ENCODE measurements at regions not wholly inside any gene's neighbourhood (a gene's known extent, or its start where the extent isn't known, plus 50 kb on each side); places are given as distances from the start of the nearest gene placed in this dataset.
A peak's percentile ranks its signal among the peaks of the same experiment; 100 is the strongest.

- H3K27ac Mint-ChIP-seq (ENCODE audit: unreplicated experiment): peak overlapping the region; percentile 77
- Histone ChIP-seq H3K4me1 (ENCODE audit: insufficient read depth, low read length) (no peaks in the 10 kb centered on the region), H3K36me3 (ENCODE audit: insufficient read depth, low read length) (no peaks in the 10 kb centered on the region), H3K9ac (ENCODE audit: low read length) (no peak overlapping the region), H2AFZ (ENCODE audit: low read depth, low read length) (no peak overlapping the region), H3K4me2 (ENCODE audit: low read length) (peak overlapping the region; percentile 9), H4K20me1 (ENCODE audit: insufficient read depth, low read length) (no peaks in the 10 kb centered on the region), H3K27ac (ENCODE audit: low read depth, low read length) (no peak overlapping the region), H3K79me2 (ENCODE audit: insufficient read depth, low read length) (no peaks in the 10 kb centered on the region), H3K4me3 (ENCODE audit: insufficient read depth, low read depth, low read length) (no peak overlapping the region), H3K9me3 (ENCODE audit: insufficient read depth, low read depth, low read length) (no peaks in the 10 kb centered on the region), H3K27me3 (ENCODE audit: insufficient read depth, low read length) (no peaks in the 10 kb centered on the region)
- H3K4me3 Mint-ChIP-seq (ENCODE audit: unreplicated experiment): no peak overlapping the region
- TF ChIP-seq EZH2 (IDR thresholded peaks at IDR 0.05; ENCODE audit: insufficient read depth, low read length) (no peak), CTCF (IDR thresholded peaks at IDR 0.05; ENCODE audit: insufficient read depth, low read depth, low read length) (no peak)
- H3K27me3 Mint-ChIP-seq (ENCODE audit: low read depth, unreplicated experiment): peaks cover 6% of the 10 kb centered on the region
- H3K36me3 Mint-ChIP-seq (ENCODE audit: low read depth, unreplicated experiment): no peaks in the 10 kb centered on the region
- FAIRE-seq: peak; percentile 85
- DNase-seq (ENCODE audit: low read depth): peak; percentile 71
- H3K9me3 Mint-ChIP-seq (ENCODE audit: unreplicated experiment): no peaks in the 10 kb centered on the region
- peaks cover 23% of the 10 kb centered on the region for H3K4me1 Mint-ChIP-seq (ENCODE audit: low read depth, unreplicated experiment)
Observed at GRCh38 chr1:208431721-208432120, 187.5 kb upstream of the PLXNA2 start.

GRCh38 chr1:208432346-208432745 is 188.2 kb upstream of the PLXNA2 start:
- Mint-ChIP-seq H3K27ac (ENCODE audit: unreplicated experiment) (peak overlapping the region; percentile 77), H3K4me3 (ENCODE audit: unreplicated experiment) (no peak overlapping the region), H3K9me3 (ENCODE audit: unreplicated experiment) (no peaks in the 10 kb centered on the region), H3K27me3 (ENCODE audit: low read depth, unreplicated experiment) (peaks cover 6% of the 10 kb centered on the region), H3K4me1 (ENCODE audit: low read depth, unreplicated experiment) (peaks cover 23% of the 10 kb centered on the region), H3K36me3 (ENCODE audit: low read depth, unreplicated experiment) (no peaks in the 10 kb centered on the region)
- H3K4me1 ChIP-seq (ENCODE audit: insufficient read depth, low read length): no peaks in the 10 kb centered on the region
- no peaks in the 10 kb centered on the region for H3K36me3 ChIP-seq (ENCODE audit: insufficient read depth, low read length)
- H3K4me3 ChIP-seq (ENCODE audit: insufficient read depth, low read depth, low read length): no peak overlapping the region
- H4K20me1 ChIP-seq (ENCODE audit: insufficient read depth, low read length): no peaks in the 10 kb centered on the region
- FAIRE-seq (no peak), DNase-seq (ENCODE audit: low read depth) (no peak)
- no peaks in the 10 kb centered on the region for H3K9me3 ChIP-seq (ENCODE audit: insufficient read depth, low read depth, low read length)
- H3K4me2 ChIP-seq (ENCODE audit: low read length): peak overlapping the region; percentile 9
- H3K27me3 ChIP-seq (ENCODE audit: insufficient read depth, low read length): no peaks in the 10 kb centered on the region
- no peak for TF ChIP-seq CTCF (IDR thresholded peaks at IDR 0.05; ENCODE audit: insufficient read depth, low read depth, low read length)
- no peak for TF ChIP-seq EZH2 (IDR thresholded peaks at IDR 0.05; ENCODE audit: insufficient read depth, low read length)
- no peak overlapping the region for H2AFZ ChIP-seq (ENCODE audit: low read depth, low read length)
- no peak overlapping the region for H3K9ac ChIP-seq (ENCODE audit: low read length)
- no peak overlapping the region for H3K27ac ChIP-seq (ENCODE audit: low read depth, low read length)
- H3K79me2 ChIP-seq (ENCODE audit: insufficient read depth, low read length): no peaks in the 10 kb centered on the region

GRCh38 chr1:208433086-208433485 is 188.9 kb upstream of the PLXNA2 start:
- no peak for TF ChIP-seq CTCF (IDR thresholded peaks at IDR 0.05; ENCODE audit: insufficient read depth, low read depth, low read length)
- no peak for TF ChIP-seq EZH2 (IDR thresholded peaks at IDR 0.05; ENCODE audit: insufficient read depth, low read length)
- Histone ChIP-seq H3K27ac (ENCODE audit: low read depth, low read length) (no peak overlapping the region), H3K9me3 (ENCODE audit: insufficient read depth, low read depth, low read length) (no peaks in the 10 kb centered on the region), H3K4me2 (ENCODE audit: low read length) (no peak overlapping the region), H2AFZ (ENCODE audit: low read depth, low read length) (no peak overlapping the region), H4K20me1 (ENCODE audit: insufficient read depth, low read length) (no peaks in the 10 kb centered on the region), H3K4me1 (ENCODE audit: insufficient read depth, low read length) (peaks cover 5% of the 10 kb centered on the region), H3K79me2 (ENCODE audit: insufficient read depth, low read length) (no peaks in the 10 kb centered on the region), H3K36me3 (ENCODE audit: insufficient read depth, low read length) (no peaks in the 10 kb centered on the region), H3K4me3 (ENCODE audit: insufficient read depth, low read depth, low read length) (no peak overlapping the region), H3K9ac (ENCODE audit: low read length) (no peak overlapping the region), H3K27me3 (ENCODE audit: insufficient read depth, low read length) (no peaks in the 10 kb centered on the region)
- no peaks in the 10 kb centered on the region for H3K9me3 Mint-ChIP-seq (ENCODE audit: unreplicated experiment)
- peak overlapping the region; percentile 77 for H3K27ac Mint-ChIP-seq (ENCODE audit: unreplicated experiment)
- H3K27me3 Mint-ChIP-seq (ENCODE audit: low read depth, unreplicated experiment): peaks cover 6% of the 10 kb centered on the region
- DNase-seq (ENCODE audit: low read depth) (peak; percentile 3), FAIRE-seq (no peak)
- no peaks in the 10 kb centered on the region for H3K36me3 Mint-ChIP-seq (ENCODE audit: low read depth, unreplicated experiment)
- H3K4me1 Mint-ChIP-seq (ENCODE audit: low read depth, unreplicated experiment): peaks cover 23% of the 10 kb centered on the region
- no peak overlapping the region for H3K4me3 Mint-ChIP-seq (ENCODE audit: unreplicated experiment)
